ENCODE measurements at regions not wholly inside any gene's neighbourhood (a gene's known extent, or its start where the extent isn't known, plus 50 kb on each side); places are given as distances from the start of the nearest gene placed in this dataset.

GRCh38 chr11:95443386-95443785 lies 212.4 kb upstream of the SESN3 start:
- TF ChIP-seq CTCF (IDR thresholded peaks at IDR 0.05) (no peak), POLR2A (IDR thresholded peaks at IDR 0.05) (no peak)
